Frontal cortex (tissue), 3 donors: ENCODE measurements at regions not wholly inside any gene's neighbourhood (a gene's known extent, or its start where the extent isn't known, plus 50 kb on each side); places are given as distances from the start of the nearest gene placed in this dataset.
"Not testable (repeated sequence)": the region's sequence is repeated elsewhere in the genome, so short reads cannot be mapped to it uniquely, and the experiment has no call there.

Experiments
- DNase-seq, 2 donors: peaks; one replicate each; pipeline ENCODE4 v3.0.0; 2012; ENCODE audit warnings: low spot score in 2 of 2
- FAIRE-seq: peaks from 2 replicates; lab custom pipeline; 2012; peaks lifted over from hg19 to GRCh38; lab: Jason Lieb, UNC
- donor health status: control.
- donor health status: control.
- donor health status: control.

DNA sequence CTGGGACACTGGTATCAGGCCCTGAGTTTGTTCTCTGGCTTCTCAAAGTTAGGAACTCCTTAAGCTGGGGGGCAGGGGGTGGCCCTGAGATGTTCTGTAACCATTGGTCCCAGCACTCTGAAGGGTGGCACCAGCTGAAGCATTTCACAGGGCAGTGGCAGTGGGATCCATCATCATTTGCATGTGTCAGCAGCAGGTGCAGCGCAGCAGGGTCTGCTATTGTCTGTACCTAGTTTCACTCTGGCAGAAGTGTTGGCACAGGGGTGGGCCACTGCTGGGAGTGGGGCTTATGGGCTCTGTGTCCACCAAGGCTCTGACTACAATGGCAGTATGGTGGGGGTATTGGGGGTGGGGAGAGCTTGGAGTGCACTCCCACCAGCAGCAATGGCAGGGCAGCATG lies 460.4 kb upstream of the ZNF804A start:
- FAIRE-seq (no peak), DNase-seq (no peak)

DNA sequence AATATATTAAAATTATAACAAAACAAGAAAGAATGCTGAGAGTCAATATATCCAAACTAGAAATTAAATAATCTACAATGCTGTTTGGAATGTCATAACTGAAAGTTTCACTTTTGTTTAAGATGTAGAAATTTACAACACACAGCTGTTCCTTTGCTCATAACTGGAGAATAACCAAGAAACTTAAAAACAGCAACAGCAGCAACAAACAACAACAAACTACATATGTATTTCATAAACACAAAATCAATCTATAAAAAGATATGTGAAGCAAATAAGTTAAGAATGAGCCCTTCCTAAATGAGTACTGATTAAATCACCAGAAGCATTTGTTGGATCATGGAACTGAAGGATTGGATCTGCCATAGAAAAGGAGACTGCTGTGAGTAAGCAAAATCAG lies 456.5 kb upstream of the ZNF804A start:
- no peak for DNase-seq
- no peak for FAIRE-seq

DNA sequence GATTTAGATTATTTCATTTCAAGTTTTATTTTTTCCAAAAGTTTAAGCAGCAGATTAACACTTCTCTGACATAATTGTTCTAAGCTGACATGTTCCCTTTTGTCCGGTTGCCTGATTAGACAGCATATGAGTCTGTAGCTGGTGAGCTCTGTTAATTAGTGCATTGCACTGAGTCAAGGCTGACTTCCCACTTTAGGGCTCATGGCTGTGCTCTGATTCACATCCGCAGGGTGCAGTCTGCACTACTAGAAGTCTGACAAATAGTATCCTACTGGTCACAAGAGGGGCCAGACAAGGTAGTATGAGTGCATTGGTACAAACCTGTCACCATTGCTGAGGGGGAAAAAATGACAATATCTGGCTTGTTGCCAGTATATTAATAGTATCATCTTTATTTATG lies 443.9 kb upstream of the ZNF804A start:
- DNase-seq (no peak), FAIRE-seq (no peak)

DNA sequence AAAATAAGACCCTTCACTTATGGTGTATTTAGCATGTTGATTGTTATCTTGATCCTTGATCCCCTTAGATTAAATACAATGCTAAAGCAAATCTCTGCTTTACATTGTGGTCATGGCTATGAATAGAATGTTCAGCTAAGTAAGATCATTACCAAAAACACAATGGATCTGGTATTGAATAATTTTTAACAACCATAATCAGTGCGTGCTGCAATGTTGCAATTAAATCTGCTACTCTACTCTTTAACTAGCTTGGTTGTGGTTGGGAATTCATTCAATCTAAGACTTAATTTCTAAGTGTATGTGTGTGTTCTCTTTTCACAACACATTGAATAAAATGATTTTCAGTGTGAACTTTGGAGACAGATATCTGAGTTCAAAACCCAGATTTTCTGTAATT lies 442.5 kb upstream of the ZNF804A start:
- DNase-seq (no peak), FAIRE-seq (no peak)

DNA sequence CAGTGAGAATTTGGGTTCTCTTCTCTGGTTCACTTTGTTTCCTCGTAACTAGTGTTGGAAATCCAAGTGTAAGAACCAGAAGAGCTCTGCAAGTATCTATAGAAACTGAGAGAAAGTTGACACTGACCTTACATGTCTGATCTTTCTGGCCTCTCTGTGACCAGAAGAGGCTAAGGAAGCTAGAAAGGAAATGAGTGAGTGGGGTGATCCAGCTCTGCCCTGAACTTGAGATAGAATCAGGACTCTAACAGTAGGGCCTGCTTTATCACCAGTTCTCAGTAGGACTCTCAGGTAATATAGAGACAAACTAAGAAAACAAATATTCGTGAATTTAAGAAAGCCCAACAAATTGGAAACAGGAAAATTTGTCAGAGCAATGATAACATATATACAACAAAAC lies 441.2 kb upstream of the ZNF804A start:
- DNase-seq: no peak
- no peak for FAIRE-seq

DNA sequence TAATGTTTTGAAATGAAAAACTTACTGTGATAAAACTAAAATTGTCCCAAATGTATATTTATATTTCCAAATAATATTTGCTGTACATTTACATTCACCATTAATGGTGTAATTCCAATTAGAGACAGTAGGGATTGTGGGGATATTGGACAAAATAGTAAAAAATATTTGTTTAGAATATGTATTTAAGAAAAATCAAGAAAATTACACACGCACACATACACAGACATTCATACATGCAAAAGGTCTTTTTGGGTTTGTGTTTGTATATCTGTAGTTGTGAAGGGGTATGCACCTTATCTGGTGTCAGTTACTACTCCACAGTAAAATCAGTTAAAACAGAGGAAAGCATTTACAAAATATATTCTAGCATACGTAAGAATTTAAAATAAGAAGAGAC lies 435.9 kb upstream of the ZNF804A start:
- FAIRE-seq: no peak
- no peak for DNase-seq

DNA sequence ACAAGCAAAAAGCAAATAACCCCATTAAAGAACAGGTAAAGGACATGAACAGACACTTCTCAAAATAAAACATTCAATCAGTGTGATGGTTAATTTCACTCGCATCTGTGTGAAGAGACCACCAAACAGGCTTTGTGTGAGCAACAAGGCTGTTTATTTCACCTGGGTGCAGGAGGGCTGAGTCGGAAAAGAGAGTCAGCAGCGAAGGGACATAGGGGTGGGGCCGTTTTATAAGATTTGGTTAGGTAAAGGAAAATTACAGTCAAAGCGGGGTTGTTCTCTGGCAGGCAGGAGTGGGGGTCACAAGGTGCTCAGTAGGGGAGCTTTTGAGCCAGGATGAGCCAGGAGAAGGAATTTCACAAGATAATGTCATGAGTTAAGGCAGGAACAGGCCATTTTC lies 429.5 kb upstream of the ZNF804A start:
- not testable (repeated sequence) for DNase-seq, FAIRE-seq

DNA sequence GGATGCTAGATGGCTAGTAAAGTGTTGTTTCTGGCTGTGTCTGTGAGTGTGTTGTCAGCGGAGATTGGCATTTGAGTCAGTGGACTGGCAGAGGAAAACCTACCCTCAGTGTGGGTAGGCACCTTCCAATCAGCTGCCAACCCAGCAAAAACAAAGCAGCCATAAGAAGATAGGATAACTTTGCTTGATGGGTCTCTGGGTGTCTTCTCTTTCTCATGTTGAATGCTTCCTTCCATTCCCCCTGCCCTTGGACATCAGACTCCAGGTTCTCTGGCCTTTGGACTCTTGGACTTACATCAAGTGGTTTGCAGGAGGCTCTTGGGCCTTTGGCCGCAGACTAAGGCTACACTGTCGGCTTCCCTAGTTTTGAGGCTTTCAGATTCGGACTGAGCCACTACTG lies 429.0 kb upstream of the ZNF804A start:
- DNase-seq (no peak), FAIRE-seq (no peak)

DNA sequence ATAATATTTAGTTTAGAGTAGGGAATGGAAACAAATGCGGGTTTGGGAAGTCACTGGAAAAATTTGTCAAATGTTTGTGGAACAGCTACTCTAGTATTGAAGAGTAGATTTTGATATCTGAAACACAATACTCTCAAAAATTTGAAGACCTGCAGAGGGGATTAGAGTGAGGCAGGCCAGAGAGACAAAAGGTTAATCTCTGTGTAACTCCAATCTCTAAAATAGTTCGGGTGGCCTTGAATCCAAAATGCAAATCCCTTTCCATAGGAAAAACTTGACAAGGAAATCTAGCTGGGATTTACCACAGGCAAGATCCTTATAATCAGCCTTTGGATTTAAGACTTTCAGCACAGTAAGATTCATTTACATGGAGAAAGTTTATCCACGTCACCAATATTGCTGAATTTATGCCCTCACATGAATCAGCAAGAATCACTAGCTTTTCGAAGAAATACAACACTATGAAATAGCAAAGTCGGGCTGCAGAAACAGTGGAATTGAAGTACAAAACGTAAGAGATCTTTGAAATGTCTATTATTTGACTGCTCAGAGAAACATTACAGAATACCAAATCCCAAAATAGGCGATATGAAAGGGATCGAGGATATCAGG lies 423.7 kb upstream of the ZNF804A start:
- no peak for FAIRE-seq
- DNase-seq: no peak

DNA sequence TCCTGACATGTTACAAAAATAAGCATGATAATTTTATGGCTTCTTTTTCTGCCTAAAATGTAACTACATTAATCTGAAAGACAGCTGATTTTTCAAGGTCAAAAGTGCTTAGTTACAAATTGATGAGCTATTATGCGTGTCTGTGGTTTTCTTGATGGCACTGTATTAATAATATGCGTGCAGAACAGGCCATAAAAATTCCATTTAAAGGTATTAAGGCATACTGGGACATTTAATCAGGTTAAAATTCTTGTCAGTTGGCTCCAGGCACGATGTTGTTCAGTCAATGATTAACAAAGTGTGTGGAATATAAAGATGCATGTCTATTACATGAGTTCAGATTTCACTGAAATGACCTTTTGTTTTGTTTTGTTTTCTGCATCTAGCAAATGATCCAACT lies 420.1 kb upstream of the ZNF804A start:
- no peak for DNase-seq
- no peak for FAIRE-seq

DNA sequence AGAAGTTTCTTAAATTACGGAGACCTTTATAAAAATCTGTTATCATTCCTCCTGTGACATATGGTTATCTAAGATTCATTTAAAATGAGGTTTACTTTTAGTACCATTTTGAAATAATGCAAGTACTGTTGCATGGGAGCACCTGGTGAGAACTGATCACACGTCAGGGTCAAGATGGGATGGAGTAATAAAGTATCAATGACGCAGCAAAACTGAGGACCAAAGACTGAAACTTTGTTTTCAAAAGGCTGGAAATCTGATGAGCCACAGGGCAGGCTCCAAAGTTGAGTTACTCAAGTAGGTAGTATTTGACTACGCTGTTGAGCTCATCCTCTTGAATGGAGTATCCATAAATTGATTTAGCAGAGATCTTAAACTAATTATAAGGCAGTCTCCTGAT lies 411.9 kb upstream of the ZNF804A start:
- FAIRE-seq (no peak), DNase-seq (no peak)

DNA sequence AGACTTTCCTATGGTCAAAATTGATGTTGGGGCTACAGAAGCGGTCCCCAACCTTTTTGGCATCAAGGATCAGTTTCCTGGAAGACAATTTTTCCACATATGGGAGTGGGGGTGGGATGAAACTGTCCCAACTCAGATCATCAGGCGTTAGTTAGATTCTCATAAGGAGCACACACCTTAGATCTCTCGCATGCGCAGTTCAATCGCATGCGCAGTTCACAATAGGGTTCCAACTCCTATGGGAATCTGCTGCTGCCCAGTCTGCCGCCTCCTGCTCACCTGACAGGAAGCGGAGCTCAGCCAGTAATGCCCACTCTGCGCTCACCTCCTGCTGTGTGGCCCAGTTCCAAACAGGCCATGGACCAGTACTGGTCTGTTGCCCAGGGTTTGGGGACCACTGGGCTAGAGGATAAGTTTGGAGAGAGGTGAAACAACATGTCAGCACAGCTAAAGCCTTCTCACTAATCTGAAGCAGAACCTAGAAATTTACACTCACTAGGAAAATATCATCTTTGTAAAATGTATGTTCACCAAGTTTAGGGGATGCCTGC lies 410.8 kb upstream of the ZNF804A start:
- DNase-seq: no peak
- FAIRE-seq: no peak

DNA sequence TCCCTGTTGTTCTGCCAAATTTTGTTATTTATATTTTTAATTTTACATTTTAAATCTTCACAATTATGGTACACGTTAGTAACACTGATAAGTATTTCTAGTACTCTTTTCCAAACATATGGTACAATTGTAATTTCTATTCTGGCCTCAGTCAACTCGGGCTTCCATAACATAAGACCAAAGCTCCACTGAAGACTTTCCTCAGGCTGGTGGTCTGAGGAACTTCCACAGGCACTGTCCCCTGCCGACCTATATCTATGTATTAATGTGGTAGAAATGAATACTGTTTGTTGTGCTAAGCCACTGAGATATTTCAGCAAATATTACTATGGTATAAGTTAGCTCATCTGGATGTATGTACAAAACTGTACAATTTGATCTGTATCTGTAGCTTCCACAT lies 407.6 kb upstream of the ZNF804A start:
- DNase-seq (no peak), FAIRE-seq (no peak)

DNA sequence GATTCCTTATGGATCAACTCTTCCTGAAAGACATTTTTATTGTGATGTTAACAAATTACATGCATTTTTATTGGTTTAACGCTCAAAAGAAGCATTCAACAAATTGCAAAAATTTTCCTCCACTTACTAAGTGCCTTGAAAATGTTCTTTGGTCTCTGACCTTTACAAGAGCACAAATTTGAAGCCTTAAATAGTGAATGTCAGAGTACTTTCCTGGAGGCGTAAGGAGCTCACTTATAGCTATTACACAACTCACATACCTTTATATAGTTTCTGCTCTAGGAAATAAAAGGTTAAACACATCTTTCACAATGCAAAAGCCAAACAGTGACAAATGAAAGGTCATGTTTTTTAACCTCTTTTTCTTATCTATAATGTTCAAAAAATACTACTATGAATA lies 405.7 kb upstream of the ZNF804A start:
- FAIRE-seq (no peak), DNase-seq (no peak)

DNA sequence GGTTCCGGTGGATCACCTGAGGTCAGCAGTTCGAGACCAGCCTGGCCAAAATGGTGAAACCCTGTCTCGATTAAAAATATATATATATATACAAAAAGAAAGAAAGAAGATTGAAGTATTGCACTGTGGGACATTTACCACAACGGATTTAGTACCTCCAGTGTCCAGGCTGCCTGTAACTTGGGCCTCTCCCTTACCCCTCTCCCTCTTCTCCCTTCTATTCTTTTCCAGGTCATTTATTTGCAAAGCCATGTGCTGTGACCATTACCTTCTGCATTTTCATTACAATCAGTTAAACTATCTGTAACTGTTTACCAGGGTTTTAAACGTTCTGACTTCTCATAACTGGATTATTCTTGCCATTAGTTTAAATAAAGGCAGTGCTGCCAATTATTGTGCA lies 400.9 kb upstream of the ZNF804A start:
- FAIRE-seq (no peak), DNase-seq (no peak)

DNA sequence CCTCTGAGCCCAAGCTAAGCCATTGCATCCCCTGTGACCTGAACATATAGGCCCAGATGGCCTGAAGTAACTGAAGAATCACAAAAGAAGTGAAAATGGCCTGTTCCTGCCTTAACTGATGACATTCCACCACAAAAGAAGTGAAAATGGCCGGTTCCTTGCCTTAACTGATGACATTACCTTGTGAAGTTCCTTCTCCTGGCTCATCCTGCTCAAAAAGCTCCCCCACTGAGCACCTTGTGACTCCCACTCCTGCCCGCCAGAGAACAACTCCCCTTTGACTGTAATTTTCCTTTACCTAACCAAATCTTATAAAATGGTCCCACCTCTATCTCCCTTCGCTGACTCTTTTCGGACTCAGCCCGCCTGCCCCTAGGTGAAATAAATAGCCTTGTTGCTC lies 399.5 kb upstream of the ZNF804A start:
- not testable (repeated sequence) for FAIRE-seq, DNase-seq

DNA sequence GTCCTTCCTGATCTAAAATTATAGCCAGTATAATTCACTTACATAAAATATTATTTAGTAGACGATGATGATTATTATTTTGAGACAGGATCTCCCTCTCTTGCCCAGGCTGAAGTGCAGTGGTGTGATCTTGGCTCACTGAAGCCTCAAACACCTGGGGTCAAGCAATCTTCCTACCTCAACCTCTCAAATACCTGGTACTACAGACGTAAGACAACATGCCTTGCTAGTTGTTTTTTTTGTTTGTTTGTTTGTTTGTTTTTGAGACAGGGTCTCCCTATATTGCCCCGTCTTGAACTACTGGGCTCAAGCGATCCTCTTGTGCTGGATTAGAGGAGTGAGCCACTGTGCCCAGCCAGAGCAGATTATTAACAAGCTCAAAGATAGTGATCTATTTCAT lies 399.1 kb upstream of the ZNF804A start:
- DNase-seq (no peak), FAIRE-seq (no peak)

DNA sequence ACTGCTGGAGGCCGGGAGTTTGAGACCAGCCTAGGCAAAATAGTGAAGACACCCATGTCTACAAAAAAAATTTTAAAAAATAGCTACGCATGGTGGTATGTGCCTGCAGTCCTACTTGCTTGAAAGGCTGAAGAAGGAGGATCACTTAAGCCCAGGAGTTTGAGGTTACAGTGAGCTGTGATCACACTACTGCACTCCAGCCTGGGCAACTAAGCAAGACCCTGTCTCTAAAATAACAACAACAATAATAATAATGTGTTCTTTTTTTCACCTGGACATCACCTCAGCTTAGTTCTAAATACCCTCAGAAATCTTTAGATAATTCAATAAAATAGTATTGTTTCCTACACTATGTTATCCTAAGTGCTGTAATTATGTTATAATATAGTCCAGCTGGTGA lies 397.1 kb upstream of the ZNF804A start:
- no peak for FAIRE-seq
- no peak for DNase-seq

DNA sequence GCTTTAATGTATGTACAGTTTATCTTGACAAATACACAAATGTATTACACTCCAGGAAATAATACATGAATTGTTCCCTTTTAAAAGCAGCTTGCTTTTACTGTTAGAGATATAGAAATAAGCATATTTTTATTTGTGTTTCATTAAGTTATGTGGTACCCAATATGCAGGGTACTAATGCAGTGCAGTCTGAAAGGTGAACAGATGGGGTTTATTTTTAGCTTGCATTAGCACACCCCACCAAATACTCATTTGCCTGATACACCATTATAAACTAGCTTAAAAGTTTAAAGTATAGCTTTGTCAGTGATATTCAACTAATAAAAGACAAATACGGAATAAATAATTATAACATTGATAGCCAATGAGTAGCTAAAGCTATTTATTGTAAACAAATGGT lies 394.7 kb upstream of the ZNF804A start:
- FAIRE-seq (no peak), DNase-seq (no peak)

DNA sequence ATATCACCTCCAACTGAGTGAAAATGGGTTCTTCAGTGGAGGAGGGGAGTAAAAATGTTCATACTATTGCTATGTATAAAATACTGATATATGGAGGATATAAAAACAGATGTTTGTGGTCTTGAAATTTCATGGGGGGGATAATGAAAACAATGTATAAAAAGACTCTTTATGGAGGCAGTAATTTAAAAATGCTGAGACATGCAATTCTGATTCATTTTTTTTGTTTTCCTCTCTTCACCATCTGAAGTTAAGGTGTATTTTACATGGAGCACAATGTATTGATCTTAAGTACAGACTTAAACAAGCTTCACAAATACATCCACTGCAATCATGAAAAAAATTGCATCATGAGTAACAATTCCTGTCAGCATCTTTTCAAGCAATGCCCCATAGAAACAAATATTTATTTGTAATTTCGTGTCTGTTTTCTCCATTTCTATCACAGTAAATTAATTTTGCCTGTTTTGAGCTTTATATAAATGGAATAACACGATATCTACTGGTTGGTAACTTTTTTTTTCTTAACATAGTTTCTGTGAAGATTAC lies 393.2 kb upstream of the ZNF804A start:
- FAIRE-seq (no peak), DNase-seq (no peak)

DNA sequence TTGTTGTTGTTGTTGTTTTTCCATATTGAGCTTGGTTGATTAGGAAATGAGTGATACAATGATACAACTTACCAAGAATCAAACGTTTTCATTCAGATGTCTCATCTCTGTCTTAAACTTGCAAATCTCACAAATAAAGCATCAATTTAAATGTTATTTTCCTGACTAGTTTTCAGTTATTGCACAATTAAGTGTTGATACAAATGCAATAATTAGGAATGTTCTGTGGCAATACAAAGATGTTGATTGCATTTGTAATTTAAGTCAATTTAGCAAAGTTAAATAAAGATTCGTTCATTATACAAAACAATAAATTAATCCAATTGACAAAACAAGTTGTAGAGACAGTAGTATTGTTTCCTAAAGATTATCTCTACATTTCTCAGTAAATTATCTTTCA lies 392.3 kb upstream of the ZNF804A start:
- DNase-seq (no peak), FAIRE-seq (no peak)

DNA sequence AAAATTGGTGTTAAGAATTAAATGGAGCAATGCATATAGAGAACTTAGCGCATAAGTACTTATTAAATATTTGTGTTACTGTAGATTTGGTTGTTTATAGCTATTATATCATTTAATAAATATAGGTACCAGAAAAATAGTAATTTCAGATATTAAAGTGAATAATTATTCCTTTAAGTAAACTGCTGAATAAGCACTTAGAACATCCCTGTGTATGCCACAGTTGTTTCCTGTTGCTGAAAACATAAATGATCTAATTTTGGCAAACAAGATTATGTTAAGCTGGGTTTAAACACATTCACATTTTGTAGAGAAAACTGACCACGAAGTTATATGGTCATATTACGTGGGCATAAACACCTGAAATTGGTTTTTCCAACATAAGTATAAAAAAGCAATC lies 388.0 kb upstream of the ZNF804A start:
- FAIRE-seq: no peak
- DNase-seq: no peak
